ENCODE measurements at regions not wholly inside any gene's neighbourhood (a gene's known extent, or its start where the extent isn't known, plus 50 kb on each side); places are given as distances from the start of the nearest gene placed in this dataset.
"Not testable (repeated sequence)": the region's sequence is repeated elsewhere in the genome, so short reads cannot be mapped to it uniquely, and the experiment has no call there.

DNA sequence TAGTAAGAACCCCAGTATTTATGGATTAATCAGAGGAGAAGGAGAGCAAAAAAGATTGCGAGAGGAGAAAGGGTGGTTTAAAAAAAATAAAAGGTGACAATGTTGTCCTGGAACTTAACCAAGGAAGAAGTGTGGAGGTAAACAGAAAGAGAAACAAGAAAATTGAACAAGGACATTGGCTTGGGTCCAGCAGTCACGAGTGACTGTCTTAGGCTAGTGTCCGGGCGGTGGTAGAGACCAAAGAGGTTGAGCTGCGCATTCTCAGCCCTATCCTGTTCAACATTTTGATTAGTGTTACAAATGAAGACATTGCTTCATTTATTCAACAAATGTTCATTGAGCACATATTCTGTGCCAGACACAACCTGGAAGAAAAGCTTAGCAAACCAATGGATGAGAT lies 329.9 kb downstream of the FGFR2 start:
- H3K4me3 ChIP-seq (ENCODE audit: low read length), result no peak overlapping the region
- no peak for TF ChIP-seq CTCF (conservative IDR thresholded peaks at IDR 0.05; ENCODE audit: low read length)
- no peak for DNase-seq (ENCODE audit: low read depth)

GRCh38 chr10:121268863-121269432 lies 329.3 kb downstream of the FGFR2 start:
- TF ChIP-seq CTCF (conservative IDR thresholded peaks at IDR 0.05; ENCODE audit: low read length), result no peak
- DNase-seq (ENCODE audit: low read depth), result no peak

GRCh38 chr10:121270906-121271305 lies 327.3 kb downstream of the FGFR2 start:
- DNase-seq (ENCODE audit: low read depth), result no peak
- no peak overlapping the region for H3K4me3 ChIP-seq (ENCODE audit: low read length)
- TF ChIP-seq CTCF (conservative IDR thresholded peaks at IDR 0.05; ENCODE audit: low read length), result no peak

More at GRCh38 chr10:121268863-121269432, 329.3 kb downstream of the FGFR2 start:
- H3K4me3 ChIP-seq (ENCODE audit: low read length), result no peak overlapping the region

DNA sequence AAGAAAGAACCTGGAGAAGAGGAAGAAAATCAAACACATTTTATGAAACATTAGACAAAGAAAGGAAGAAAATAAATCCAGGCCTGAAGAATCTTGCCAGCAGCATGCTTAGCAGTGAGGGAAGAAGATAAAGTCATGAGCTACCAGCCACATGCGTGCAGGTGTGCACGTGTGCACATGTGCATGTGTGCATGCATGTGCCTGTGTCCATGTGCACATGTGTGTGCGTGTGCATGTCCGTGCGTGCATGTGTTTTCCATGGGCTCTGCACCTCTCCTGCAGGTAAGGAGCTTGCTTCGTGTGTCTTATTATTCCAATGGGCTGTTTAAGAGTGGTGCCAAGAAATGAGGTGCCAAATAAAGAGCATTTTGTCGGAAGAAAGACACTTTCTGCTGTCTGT lies 322.2 kb downstream of the FGFR2 start:
- H3K4me3 ChIP-seq (ENCODE audit: low read length), result no peak overlapping the region
- DNase-seq (ENCODE audit: low read depth), result no peak
- TF ChIP-seq CTCF (conservative IDR thresholded peaks at IDR 0.05; ENCODE audit: low read length), result no peak

DNA sequence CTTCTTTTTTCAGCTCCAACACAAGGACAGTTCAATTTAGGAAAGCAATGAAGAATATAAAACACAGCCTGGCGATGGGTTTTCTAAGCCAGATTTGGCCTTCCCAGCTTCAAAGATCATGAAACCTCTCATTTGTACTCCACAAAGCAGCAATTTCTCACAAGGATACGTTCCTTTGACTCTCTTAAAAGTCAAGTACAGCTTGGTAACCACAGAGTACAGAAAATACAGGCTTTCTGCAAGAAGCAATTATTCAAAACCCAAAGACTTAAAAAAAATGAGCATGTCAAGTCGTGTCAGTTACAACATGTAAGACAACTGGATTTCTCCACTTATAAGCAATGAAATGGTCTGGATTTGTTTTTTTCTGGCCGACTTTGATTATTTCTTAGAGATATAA lies 321.4 kb downstream of the FGFR2 start:
- TF ChIP-seq CTCF (conservative IDR thresholded peaks at IDR 0.05; ENCODE audit: low read length), result no peak
- no peak for DNase-seq (ENCODE audit: low read depth)
- H3K4me3 ChIP-seq (ENCODE audit: low read length), result no peak overlapping the region

- H3K4me3 ChIP-seq (ENCODE audit: low read length); DNase-seq (ENCODE audit: low read depth): not testable (repeated sequence)
Measured at GRCh38 chr10:121278386-121278785, 319.9 kb downstream of the FGFR2 start.

DNA sequence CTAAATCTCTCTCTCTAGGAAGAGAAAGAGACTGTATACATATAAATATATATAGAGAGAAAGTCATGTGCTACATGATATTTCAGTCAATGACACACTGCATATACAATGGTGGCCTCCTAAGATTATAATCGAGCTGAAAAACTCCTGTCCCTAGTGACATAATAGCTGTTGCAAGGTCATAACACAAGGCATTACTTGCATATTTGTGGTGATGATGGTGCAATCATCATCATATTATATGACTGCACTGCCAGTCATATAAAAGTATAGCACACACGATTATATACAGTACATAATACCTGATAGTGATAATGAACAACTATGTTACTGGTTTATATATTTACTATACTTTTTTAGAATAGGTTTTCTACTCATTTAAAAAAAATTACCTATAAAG lies 316.7 kb downstream of the FGFR2 start:
- no peak overlapping the region for H3K4me3 ChIP-seq (ENCODE audit: low read length)
- TF ChIP-seq CTCF (conservative IDR thresholded peaks at IDR 0.05; ENCODE audit: low read length), result no peak
- no peak for DNase-seq (ENCODE audit: low read depth)

DNA sequence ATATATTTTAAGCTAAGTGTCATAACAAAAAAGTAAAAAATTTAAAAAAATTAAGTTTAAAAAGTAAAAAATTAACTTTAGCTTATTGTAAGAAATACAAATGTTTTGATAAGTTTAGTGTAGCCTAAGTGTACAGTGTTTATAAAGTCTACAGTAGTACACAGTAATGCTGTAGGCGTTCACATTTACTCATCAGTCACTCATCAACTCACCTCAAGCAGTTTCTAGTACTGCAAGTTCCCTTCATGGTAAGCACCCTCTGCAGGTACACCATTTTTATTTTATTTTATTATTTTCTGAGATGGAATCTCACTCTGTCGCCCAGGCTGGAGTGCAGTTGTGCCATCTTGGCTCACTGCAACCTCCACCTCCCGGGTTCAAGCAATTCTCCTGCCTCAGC lies 316.0 kb downstream of the FGFR2 start:
- no peak for TF ChIP-seq CTCF (conservative IDR thresholded peaks at IDR 0.05; ENCODE audit: low read length)
- no peak overlapping the region for H3K4me3 ChIP-seq (ENCODE audit: low read length)
- DNase-seq (ENCODE audit: low read depth), result no peak

Data from AG10803 (cell line).